Keratinocyte (primary cell): ENCODE measurements at regions not wholly inside any gene's neighbourhood (a gene's known extent, or its start where the extent isn't known, plus 50 kb on each side); places are given as distances from the start of the nearest gene placed in this dataset.

Source experiments
- DNase-seq: peaks from one replicate; pipeline ENCODE4 v3.0.0-alpha.2; 2011; ENCODE audit warnings: low read depth, missing footprints, low spot score
- FAIRE-seq: peaks from 2 replicates; lab custom pipeline; 2011; peaks lifted over from hg19 to GRCh38; lab: Jason Lieb, UNC
- H2AFZ ChIP-seq: 2 replicates; pipeline ENCODE4 v1.6.0; 2012; ENCODE audit warnings: low read length, control low read depth, inconsistent platforms; ENCODE audit not compliant: control insufficient read depth
- H3K27ac ChIP-seq: 2 replicates; pipeline ENCODE4 v1.5.1; 2011; ENCODE audit warnings: low read length; ENCODE audit not compliant: control insufficient read depth, insufficient read depth
- H3K27me3 ChIP-seq: 3 replicates; pipeline ENCODE4 v1.6.0; 2011; ENCODE audit warnings: low read length; ENCODE audit not compliant: control insufficient read depth, insufficient read depth; ENCODE audit errors: extremely low read depth
- H3K36me3 ChIP-seq, 2 experiments: 2 replicates in 1 of 2; 3 replicates in 1 of 2; pipeline ENCODE4 v1.5.1; 2011; ENCODE audit warnings: low read length in 2 of 2, mild to moderate bottlenecking in 1 of 2; ENCODE audit not compliant: control insufficient read depth in 2 of 2, insufficient read depth in 2 of 2; ENCODE audit errors: extremely low read depth in 1 of 2
- H3K4me1 ChIP-seq: 3 replicates; pipeline ENCODE4 v1.5.1; 2011; ENCODE audit warnings: low read length; ENCODE audit not compliant: control insufficient read depth, insufficient read depth; ENCODE audit errors: extremely low read depth
- H3K4me2 ChIP-seq: 3 replicates; pipeline ENCODE4 v1.6.0; 2011; ENCODE audit warnings: low read depth, low read length; ENCODE audit not compliant: control insufficient read depth, insufficient read depth; ENCODE audit errors: extremely low read depth
- H3K4me3 ChIP-seq, 3 experiments: fragments of 200-600 bp in 1 of 3; sonication (generic) in 1 of 3; 2 replicates in 2 of 3; 3 replicates in 1 of 3; pipeline ENCODE4 v1.5.1; 2011 to 2016; ENCODE audit warnings: low read length in 3 of 3, mild to moderate bottlenecking in 3 of 3, control low read depth in 2 of 3, inconsistent platforms in 1 of 3, low read depth in 1 of 3, mixed read lengths in 1 of 3, mixed run types in 1 of 3, moderate library complexity in 1 of 3; ENCODE audit not compliant: control insufficient read depth in 2 of 3, insufficient read depth in 2 of 3; ENCODE audit errors: extremely low read depth in 1 of 3
- H3K79me2 ChIP-seq: 2 replicates; pipeline ENCODE4 v1.6.0; 2012; ENCODE audit warnings: low read length; ENCODE audit not compliant: control insufficient read depth, insufficient read depth
- H3K9ac ChIP-seq: 3 replicates; pipeline ENCODE4 v1.6.0; 2011; ENCODE audit warnings: low read length; ENCODE audit not compliant: control insufficient read depth, insufficient read depth; ENCODE audit errors: extremely low read depth
- H3K9me1 ChIP-seq: 3 replicates; pipeline ENCODE4 v1.6.0; 2011; ENCODE audit warnings: low read length; ENCODE audit not compliant: control insufficient read depth, insufficient read depth; ENCODE audit errors: extremely low read depth
- H3K9me3 ChIP-seq: 2 replicates; pipeline ENCODE4 v1.5.1; 2012; ENCODE audit warnings: low read depth, low read length; ENCODE audit not compliant: control insufficient read depth
- H4K20me1 ChIP-seq: 3 replicates; pipeline ENCODE4 v1.6.0; 2011; ENCODE audit warnings: low read length; ENCODE audit not compliant: control insufficient read depth, insufficient read depth; ENCODE audit errors: extremely low read depth
- CTCF ChIP-seq, 3 experiments: IDR thresholded peaks in 1 of 3; conservative IDR thresholded peaks in 1 of 3; optimal IDR thresholded peaks in 1 of 3; 2 replicates in 2 of 3; 3 replicates in 1 of 3; pipeline versions ENCODE3 to v1.5.1; 2011; ENCODE audit warnings: low read length in 3 of 3, mild to moderate bottlenecking in 3 of 3, moderate library complexity in 2 of 3, control low read depth in 1 of 3, inconsistent platforms in 1 of 3; ENCODE audit not compliant: insufficient read depth in 2 of 3; ENCODE audit errors: extremely low read depth in 1 of 3
- EZH2 ChIP-seq: IDR thresholded peaks from one replicate; pipeline ENCODE4 v1.6.1; 2012; ENCODE audit warnings: inconsistent platforms, mild to moderate bottlenecking, low read length, moderate library complexity
- dilution Hi-C: fragments of 300-500 bp; cut with MboI; formaldehyde crosslinking; loops from one replicate; pipeline ENCODE4 v1.7.0; 2020; ENCODE audit warnings: low sequenced_read_pairs; ENCODE audit not compliant: extremely low pct_ligation_motif_present

DNA sequence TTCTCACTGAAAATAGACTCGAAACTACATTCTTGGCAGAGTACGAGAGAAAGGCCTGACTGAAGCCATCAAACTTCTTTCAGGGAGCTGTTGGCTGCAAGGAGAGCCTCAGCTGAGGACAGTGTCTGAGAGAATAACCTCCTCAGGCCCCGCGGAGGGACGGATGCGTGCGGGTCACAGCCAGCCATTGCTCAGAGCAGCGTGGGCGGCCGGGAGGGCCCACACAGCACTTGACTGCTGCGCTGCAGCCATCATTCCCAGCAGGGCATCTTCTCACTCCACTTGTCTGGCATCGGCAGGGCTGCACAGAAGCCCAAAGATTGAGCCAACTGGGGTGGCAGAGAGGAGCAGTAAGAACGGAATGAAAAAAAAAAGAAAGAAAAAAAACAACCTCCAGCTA lies 113.5 kb downstream of the XCL2 start:
- Histone ChIP-seq H3K9me1 (no peaks in the 10 kb centered on the region), H3K4me3 (no peak overlapping the region), H3K9ac (no peak overlapping the region), H3K27ac (no peak overlapping the region), H4K20me1 (no peaks in the 10 kb centered on the region), H2AFZ (no peak overlapping the region), H3K9me3 (no peaks in the 10 kb centered on the region), H3K36me3 (no peaks in the 10 kb centered on the region), H3K79me2 (no peaks in the 10 kb centered on the region), H3K4me2 (no peak overlapping the region), H3K27me3 (peaks cover 10% of the 10 kb centered on the region), H3K4me1 (no peaks in the 10 kb centered on the region)
- dilution Hi-C loops: no loop called here
- FAIRE-seq: no peak
- no peak for DNase-seq
- TF ChIP-seq EZH2 (no peak), CTCF (optimal IDR thresholded peaks at IDR 0.05 in 1 of 3, IDR thresholded peaks at IDR 0.05 in 1 of 3, conservative IDR thresholded peaks at IDR 0.05 in 1 of 3; ENCODE audit: extremely low read depth in 1 of 3, insufficient read depth in 2 of 3, low read length in 3 of 3) (no peak)

- H2AFZ ChIP-seq: no peak overlapping the region
- H3K4me2 ChIP-seq: no peak overlapping the region
- no peaks in the 10 kb centered on the region for H3K9me1 ChIP-seq
- no peak overlapping the region for H3K4me3 ChIP-seq
- peaks cover 10% of the 10 kb centered on the region for H3K27me3 ChIP-seq
- H3K9ac ChIP-seq: no peak overlapping the region
- DNase-seq (no peak), FAIRE-seq (no peak)
- no peaks in the 10 kb centered on the region for H3K79me2 ChIP-seq
- TF ChIP-seq EZH2: no peak
- no peak for TF ChIP-seq CTCF (optimal IDR thresholded peaks at IDR 0.05 in 1 of 3, IDR thresholded peaks at IDR 0.05 in 1 of 3, conservative IDR thresholded peaks at IDR 0.05 in 1 of 3; ENCODE audit: extremely low read depth in 1 of 3, insufficient read depth in 2 of 3, low read length in 3 of 3)
- dilution Hi-C loops: no loop called here
- H3K4me1 ChIP-seq: no peaks in the 10 kb centered on the region
- H4K20me1 ChIP-seq: no peaks in the 10 kb centered on the region
- H3K9me3 ChIP-seq: no peaks in the 10 kb centered on the region
- H3K27ac ChIP-seq: no peak overlapping the region
- no peaks in the 10 kb centered on the region for H3K36me3 ChIP-seq
These were observed 115.6 kb downstream of the XCL2 start for GRCh38 chr1:168428063-168428731.
